CD8-positive, alpha-beta memory T cell (primary cell): ENCODE measurements at regions not wholly inside any gene's neighbourhood (a gene's known extent, or its start where the extent isn't known, plus 50 kb on each side); places are given as distances from the start of the nearest gene placed in this dataset.
"Not testable (repeated sequence)": the region's sequence is repeated elsewhere in the genome, so short reads cannot be mapped to it uniquely, and the experiment has no call there.

ENCODE experiments used
- CTCF ChIA-PET: fragments of 350-600 bp; sonication (Branson Sonifier 250); formaldehyde crosslinking; loops from one replicate; lab custom pipeline; 2021; ENCODE audit warnings: antibody characterized with exemption; lab: Charles Lee
- POLR2A ChIA-PET: fragments of 350-600 bp; sonication (Branson Sonifier 250); formaldehyde crosslinking; loops from one replicate; lab custom pipeline; 2021; ENCODE audit warnings: antibody characterized with exemption; lab: Charles Lee
- DNase-seq, 5 donors: peaks; one replicate each; pipeline versions ENCODE4 v3.0.0 to v3.0.0-alpha.2; 2020 to 2022; ENCODE audit warnings: mixed read lengths in 1 of 5
- H3K27ac ChIP-seq: one replicate; pipeline ENCODE4 v1.7.0; 2013; ENCODE audit warnings: low read depth, mild to moderate bottlenecking, low read length, moderate library complexity
- H3K27me3 ChIP-seq: 2 replicates; pipeline ENCODE4 v1.7.0; 2013; ENCODE audit warnings: low read length, mild to moderate bottlenecking; ENCODE audit not compliant: insufficient read depth, poor library complexity, severe bottlenecking
- H3K36me3 ChIP-seq: 2 replicates; pipeline ENCODE4 v1.7.0; 2013; ENCODE audit warnings: mild to moderate bottlenecking, low read length, moderate library complexity; ENCODE audit not compliant: insufficient read depth
- H3K4me1 ChIP-seq: 2 replicates; pipeline ENCODE4 v1.7.0; 2013; ENCODE audit warnings: mild to moderate bottlenecking, low read length, moderate library complexity; ENCODE audit not compliant: insufficient read depth
- H3K4me3 ChIP-seq: 2 replicates; pipeline ENCODE4 v1.7.0; 2013; ENCODE audit warnings: mild to moderate bottlenecking, low read length
- H3K9me3 ChIP-seq: 2 replicates; pipeline ENCODE4 v1.7.0; 2013; ENCODE audit warnings: mild to moderate bottlenecking, low read length
- H3K27ac Mint-ChIP-seq, 8 donors: one replicate each; pipeline ENCODE4 v1.8.0; 2020 to 2021; ENCODE audit warnings: mixed read lengths in 8 of 8, mild to moderate bottlenecking in 6 of 8, inconsistent platforms in 3 of 8, moderate library complexity in 3 of 8
- H3K27me3 Mint-ChIP-seq, 2 donors: one replicate each; pipeline ENCODE4 v1.8.0; 2020 to 2021; ENCODE audit warnings: mixed read lengths in 2 of 2, mild to moderate bottlenecking in 1 of 2, moderate library complexity in 1 of 2
- H3K36me3 Mint-ChIP-seq, 3 donors: one replicate each; pipeline ENCODE4 v1.8.0; 2020 to 2021; ENCODE audit warnings: mixed read lengths in 3 of 3, inconsistent platforms in 1 of 3, mild to moderate bottlenecking in 1 of 3
- H3K4me1 Mint-ChIP-seq, 3 donors: one replicate each; pipeline ENCODE4 v1.8.0; 2020 to 2021; ENCODE audit warnings: mixed read lengths in 3 of 3, inconsistent platforms in 1 of 3, mild to moderate bottlenecking in 1 of 3
- H3K4me3 Mint-ChIP-seq, 7 donors: one replicate each; pipeline ENCODE4 v1.8.0; 2020 to 2021; ENCODE audit warnings: mixed read lengths in 7 of 7, mild to moderate bottlenecking in 6 of 7, moderate library complexity in 4 of 7, inconsistent platforms in 2 of 7
- H3K9me3 Mint-ChIP-seq, 5 donors: one replicate each; pipeline ENCODE4 v1.8.0; 2020 to 2022; ENCODE audit warnings: mixed read lengths in 5 of 5, mild to moderate bottlenecking in 3 of 5, moderate library complexity in 2 of 5, inconsistent platforms in 1 of 5

DNA sequence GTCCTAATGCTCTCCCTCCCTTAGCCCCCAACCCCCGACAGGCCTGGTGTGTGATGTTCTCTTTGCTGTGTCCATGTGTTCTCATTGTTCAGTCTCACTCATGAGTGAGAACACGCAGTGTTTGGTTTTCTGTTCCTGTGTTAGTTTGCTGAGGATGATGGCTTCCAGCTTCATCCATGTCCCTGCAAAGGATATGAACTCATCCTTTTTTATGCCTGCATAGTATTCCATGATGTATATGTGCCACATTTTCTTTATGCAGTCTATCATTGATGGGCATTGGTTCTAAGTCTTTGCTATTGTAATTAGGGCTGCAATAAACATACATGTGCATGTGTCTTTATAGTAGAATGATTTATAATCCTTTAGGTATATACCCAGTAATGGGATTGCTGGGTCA lies 184.7 kb upstream of the AHR start:
- H3K9me3 Mint-ChIP-seq, POLR2A ChIA-PET, H3K36me3 ChIP-seq, H3K4me3 ChIP-seq, DNase-seq, H3K27me3 ChIP-seq, H3K36me3 Mint-ChIP-seq, H3K4me1 ChIP-seq, H3K27ac ChIP-seq, H3K9me3 ChIP-seq, H3K27me3 Mint-ChIP-seq, H3K4me3 Mint-ChIP-seq, H3K27ac Mint-ChIP-seq: not testable (repeated sequence)
- CTCF ChIA-PET: interaction anchor here (0.9 kb wide), 1 partner anchor 38 kb away, joined by 3 read pairs; no protein-coding TSS in a partner anchor
- peaks cover 5 to 15% (median 10%) of the 10 kb centered on the region in 3 donors for H3K4me1 Mint-ChIP-seq

DNA sequence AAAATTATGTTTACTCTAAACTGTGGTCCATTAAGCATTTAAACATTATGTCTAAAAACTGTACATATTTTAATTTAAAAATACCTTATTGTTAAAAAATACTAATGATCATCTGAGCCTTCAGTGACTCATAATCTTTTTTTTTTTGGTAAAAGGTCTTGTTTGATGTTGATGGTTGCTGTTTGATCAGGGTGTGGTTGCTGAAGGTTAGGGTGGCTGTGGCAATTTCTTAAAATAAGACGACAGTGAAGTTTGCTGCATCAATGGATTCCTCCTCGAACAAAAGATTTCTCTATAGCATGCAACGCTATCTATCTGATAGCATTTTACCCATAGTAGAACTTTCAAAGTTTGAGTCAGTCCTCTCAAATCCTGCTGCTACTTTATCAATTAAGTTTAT lies 180.0 kb upstream of the AHR start:
- Histone ChIP-seq H3K27ac (no peak overlapping the region), H3K4me3 (no peak overlapping the region), H3K27me3 (no peaks in the 10 kb centered on the region), H3K36me3 (no peaks in the 10 kb centered on the region), H3K9me3 (no peaks in the 10 kb centered on the region), H3K4me1 (peaks cover 5% of the 10 kb centered on the region)
- CTCF ChIA-PET: no interaction called here
- peaks cover 0 to 6% (median 0%) of the 10 kb centered on the region in 3 donors for H3K36me3 Mint-ChIP-seq
- H3K9me3 Mint-ChIP-seq: peaks cover 0 to 3% (median 0%) of the 10 kb centered on the region in 5 donors
- peaks cover 6 to 26% (median 22%) of the 10 kb centered on the region in 3 donors for H3K4me1 Mint-ChIP-seq
- no peak overlapping the region for H3K4me3 Mint-ChIP-seq
- peak in 2 of 5 donors; percentile 4 to 31 for DNase-seq
- POLR2A ChIA-PET: no interaction called here
- H3K27ac Mint-ChIP-seq: no peak overlapping the region
- peaks cover 1 to 5% of the 10 kb centered on the region in 2 donors for H3K27me3 Mint-ChIP-seq

DNA sequence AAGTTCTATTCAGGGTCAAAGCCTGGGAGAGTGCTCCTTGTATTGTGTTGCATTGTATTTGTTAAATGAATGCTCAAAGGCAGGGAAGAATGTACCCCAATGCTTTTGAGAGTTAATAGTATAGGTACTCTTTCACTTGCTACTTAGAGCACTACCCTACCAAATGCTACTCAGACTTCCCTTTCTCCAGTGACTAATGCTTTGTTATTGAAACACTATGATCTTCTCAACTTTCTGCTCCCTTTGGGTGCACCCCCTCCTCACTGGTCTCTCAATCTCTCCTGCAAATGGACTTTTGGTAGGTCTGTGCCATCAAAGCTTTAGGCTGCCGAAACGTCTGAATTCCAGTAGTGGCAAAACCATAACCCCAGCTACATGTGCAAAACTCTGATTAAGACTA lies 177.7 kb upstream of the AHR start:
- Mint-ChIP-seq H3K27me3 (peaks cover 1 to 5% of the 10 kb centered on the region in 2 donors), H3K9me3 (no peaks in the 10 kb centered on the region), H3K4me3 (no peak overlapping the region), H3K36me3 (no peaks in the 10 kb centered on the region), H3K27ac (no peak overlapping the region), H3K4me1 (peaks cover 6 to 27% (median 22%) of the 10 kb centered on the region in 3 donors)
- no peaks in the 10 kb centered on the region for H3K36me3 ChIP-seq
- no peak for DNase-seq
- ChIA-PET CTCF (no interaction called here), POLR2A (no interaction called here)
- peaks cover 5% of the 10 kb centered on the region for H3K4me1 ChIP-seq
- no peak overlapping the region for H3K4me3 ChIP-seq
- no peaks in the 10 kb centered on the region for H3K27me3 ChIP-seq
- H3K27ac ChIP-seq: no peak overlapping the region
- H3K9me3 ChIP-seq: no peaks in the 10 kb centered on the region

DNA sequence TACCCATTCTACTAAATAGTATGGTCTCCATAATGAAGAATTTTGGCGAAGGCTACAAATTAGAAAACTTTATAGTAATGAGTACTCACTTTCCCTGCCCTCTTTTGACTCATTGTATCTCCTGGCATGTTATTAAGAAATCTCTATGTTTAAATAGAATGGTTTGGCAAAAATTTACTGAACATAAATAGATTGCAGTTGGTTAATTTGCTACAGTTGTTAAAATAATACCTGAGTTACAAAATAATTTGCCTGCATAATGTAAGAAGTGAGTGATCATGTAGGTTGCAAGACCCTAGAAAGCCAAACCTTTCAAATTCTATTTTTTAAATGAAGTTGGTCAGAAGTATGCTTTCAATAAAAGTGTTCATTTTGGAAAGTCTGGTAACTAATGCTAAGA lies 176.8 kb upstream of the AHR start:
- Histone ChIP-seq H3K4me1 (peaks cover 5% of the 10 kb centered on the region), H3K27me3 (no peaks in the 10 kb centered on the region), H3K27ac (no peak overlapping the region), H3K36me3 (no peaks in the 10 kb centered on the region), H3K4me3 (no peak overlapping the region), H3K9me3 (no peaks in the 10 kb centered on the region)
- Mint-ChIP-seq H3K27me3 (peaks cover 1 to 5% of the 10 kb centered on the region in 2 donors), H3K27ac (no peak overlapping the region), H3K4me1 (peaks cover 6 to 37% (median 28%) of the 10 kb centered on the region in 3 donors), H3K4me3 (no peak overlapping the region), H3K9me3 (no peaks in the 10 kb centered on the region), H3K36me3 (no peaks in the 10 kb centered on the region)
- ChIA-PET POLR2A (no interaction called here), CTCF (no interaction called here)
- DNase-seq: no peak

DNA sequence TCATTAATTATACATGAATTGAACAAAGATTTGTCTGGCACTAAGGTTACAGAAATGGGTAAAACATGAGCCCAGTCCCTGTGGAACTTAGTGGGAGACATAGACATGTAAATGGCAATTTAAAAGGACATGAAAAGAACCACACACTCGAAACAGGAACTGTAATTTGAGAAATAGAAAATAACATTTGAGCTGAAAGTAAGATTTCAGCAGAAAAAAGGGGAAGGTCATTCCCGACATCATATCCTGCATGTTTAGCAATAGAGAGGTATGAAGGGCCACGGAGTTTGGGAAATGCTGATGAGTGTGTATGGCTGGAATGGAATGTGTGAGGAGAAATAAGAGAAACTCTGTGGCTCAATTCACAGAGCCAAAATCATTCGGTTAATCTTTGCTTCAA lies 175.4 kb upstream of the AHR start:
- ChIA-PET POLR2A (no interaction called here), CTCF (no interaction called here)
- H3K27ac ChIP-seq: no peak overlapping the region
- no peaks in the 10 kb centered on the region for H3K9me3 ChIP-seq
- peaks cover 1 to 5% of the 10 kb centered on the region in 2 donors for H3K27me3 Mint-ChIP-seq
- H3K27me3 ChIP-seq: no peaks in the 10 kb centered on the region
- DNase-seq: no peak
- H3K36me3 ChIP-seq: no peaks in the 10 kb centered on the region
- H3K9me3 Mint-ChIP-seq: no peaks in the 10 kb centered on the region
- H3K27ac Mint-ChIP-seq: no peak overlapping the region
- no peak overlapping the region for H3K4me3 Mint-ChIP-seq
- no peaks in the 10 kb centered on the region for H3K36me3 Mint-ChIP-seq
- peaks cover 5% of the 10 kb centered on the region for H3K4me1 ChIP-seq
- peaks cover 6 to 35% (median 21%) of the 10 kb centered on the region in 3 donors for H3K4me1 Mint-ChIP-seq
- H3K4me3 ChIP-seq: no peak overlapping the region

DNA sequence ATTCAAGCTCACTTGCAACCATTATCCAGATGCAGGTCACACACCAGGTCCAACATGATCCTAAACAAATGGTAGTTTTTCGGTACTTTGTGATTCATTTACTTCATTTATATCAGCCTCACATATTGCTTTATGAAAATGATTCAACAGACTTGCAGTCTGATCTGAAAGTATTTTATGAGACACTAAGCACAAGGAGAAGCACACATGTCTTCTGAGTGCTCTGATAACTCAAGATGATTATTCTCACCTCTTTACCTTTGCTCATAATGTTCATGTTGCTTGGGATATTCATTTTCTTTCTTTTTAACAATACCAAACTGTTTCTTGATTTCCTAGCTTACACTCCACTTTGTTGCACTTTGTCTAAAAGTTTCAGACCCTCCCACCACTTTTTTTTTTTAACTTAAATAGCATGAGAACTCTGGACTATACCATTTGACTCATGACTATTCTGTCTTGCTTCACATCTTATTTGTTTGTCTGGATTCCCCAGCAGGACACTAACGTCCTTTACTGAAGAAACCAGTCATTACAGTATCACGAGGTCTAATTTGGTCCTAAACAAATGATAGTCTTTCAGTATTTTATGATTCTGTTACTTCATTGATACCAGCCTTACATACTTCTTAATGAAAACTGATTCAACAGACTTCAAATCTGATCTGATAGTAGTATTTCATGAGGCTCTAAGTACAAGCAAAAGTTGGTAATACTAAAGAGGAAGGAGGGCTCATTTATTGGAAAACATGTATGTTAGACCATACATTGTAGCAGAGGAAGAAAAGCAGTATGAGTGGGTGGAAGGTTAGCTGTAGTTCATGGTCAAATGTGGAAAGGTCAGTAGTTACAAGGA lies 171.8 kb upstream of the AHR start:
- CTCF ChIA-PET: no interaction called here
- H3K27me3 Mint-ChIP-seq: no peaks in the 10 kb centered on the region

DNA sequence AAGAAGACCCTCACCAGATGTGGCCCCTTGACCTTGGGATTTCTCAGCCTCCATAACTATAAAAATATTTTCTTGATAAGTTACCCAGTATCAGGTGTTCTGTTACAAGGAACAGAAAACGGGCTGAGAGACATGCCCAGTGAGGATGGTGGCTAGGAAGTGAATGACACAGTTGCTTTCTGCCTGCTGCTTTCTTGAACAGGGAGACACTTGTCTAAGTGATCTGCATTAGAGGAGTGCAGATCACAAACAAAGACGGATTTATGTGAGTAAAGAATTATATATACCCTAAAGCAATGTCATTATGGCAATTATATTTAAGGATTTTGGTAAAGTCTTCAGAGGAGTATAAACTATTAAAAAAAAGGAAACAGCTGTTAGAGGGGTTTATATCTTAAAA lies 169.2 kb upstream of the AHR start:
- Mint-ChIP-seq H3K27me3 (no peaks in the 10 kb centered on the region), H3K4me3 (no peak overlapping the region), H3K9me3 (no peaks in the 10 kb centered on the region), H3K36me3 (peaks cover 0 to 2% (median 0%) of the 10 kb centered on the region in 3 donors), H3K27ac (no peak overlapping the region), H3K4me1 (peaks cover 2 to 22% (median 13%) of the 10 kb centered on the region in 3 donors)
- Histone ChIP-seq H3K9me3 (no peaks in the 10 kb centered on the region), H3K36me3 (no peaks in the 10 kb centered on the region), H3K4me1 (no peaks in the 10 kb centered on the region), H3K4me3 (no peak overlapping the region), H3K27ac (no peak overlapping the region), H3K27me3 (no peaks in the 10 kb centered on the region)
- ChIA-PET CTCF (no interaction called here), POLR2A (no interaction called here)
- DNase-seq: no peak

More for the DNA sequence above, 171.8 kb upstream of the AHR start:
- DNase-seq: no peak
- no peak overlapping the region for H3K4me3 Mint-ChIP-seq
- Histone ChIP-seq H3K4me3 (no peak overlapping the region), H3K27ac (no peak overlapping the region), H3K4me1 (no peaks in the 10 kb centered on the region), H3K9me3 (no peaks in the 10 kb centered on the region), H3K27me3 (no peaks in the 10 kb centered on the region), H3K36me3 (no peaks in the 10 kb centered on the region)
- peak overlapping the region in 1 of 8 donors; percentile 19 for H3K27ac Mint-ChIP-seq
- H3K9me3 Mint-ChIP-seq: no peaks in the 10 kb centered on the region
- peaks cover 2 to 25% (median 13%) of the 10 kb centered on the region in 3 donors for H3K4me1 Mint-ChIP-seq
- POLR2A ChIA-PET: no interaction called here
- no peaks in the 10 kb centered on the region for H3K36me3 Mint-ChIP-seq

DNA sequence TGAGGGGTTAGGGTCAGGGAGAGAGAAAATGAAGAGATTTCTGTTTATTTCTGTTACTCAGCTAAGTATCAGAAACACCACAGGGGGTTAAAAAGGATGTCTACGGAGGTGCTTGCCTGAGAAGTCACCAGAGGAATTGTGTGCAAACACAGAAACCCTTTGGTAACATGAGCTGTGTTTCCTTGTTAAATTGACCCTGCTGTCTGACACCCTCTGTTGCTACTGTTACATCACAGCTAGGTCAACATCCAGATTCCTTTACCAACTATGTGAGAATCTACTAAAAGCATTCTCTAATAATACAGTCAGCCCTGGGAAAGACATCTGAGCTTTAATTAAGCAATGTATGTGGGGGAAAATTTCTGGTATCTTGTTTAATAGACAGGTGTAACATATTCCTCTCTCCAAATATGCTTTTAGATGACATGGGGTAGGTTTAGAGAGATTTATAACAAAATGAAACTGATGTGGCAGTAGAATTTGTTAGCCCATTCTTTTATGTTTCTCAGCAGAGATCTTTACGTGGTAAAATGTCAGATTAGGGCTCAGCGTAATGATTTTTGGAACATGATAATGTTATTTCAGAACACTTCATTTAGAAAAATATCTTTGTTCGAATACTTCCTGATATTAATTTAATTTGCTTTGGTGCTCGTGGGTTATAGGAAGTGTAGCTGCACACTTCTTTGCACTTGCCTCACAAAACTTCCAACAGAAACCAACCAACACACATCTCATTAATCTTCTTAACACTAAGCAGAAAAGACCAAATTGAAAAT lies 168.0 kb upstream of the AHR start:
- Mint-ChIP-seq H3K4me1 (peaks cover 5 to 34% (median 19%) of the 10 kb centered on the region in 3 donors), H3K27me3 (no peaks in the 10 kb centered on the region), H3K9me3 (no peaks in the 10 kb centered on the region), H3K36me3 (peaks cover 0 to 2% (median 0%) of the 10 kb centered on the region in 3 donors), H3K4me3 (peak overlapping the region in 1 of 7 donors; percentile 10), H3K27ac (no peak overlapping the region)
- Histone ChIP-seq H3K9me3 (no peaks in the 10 kb centered on the region), H3K4me3 (no peak overlapping the region), H3K27ac (no peak overlapping the region), H3K36me3 (no peaks in the 10 kb centered on the region), H3K4me1 (no peaks in the 10 kb centered on the region), H3K27me3 (no peaks in the 10 kb centered on the region)
- POLR2A ChIA-PET: no interaction called here
- CTCF ChIA-PET: no interaction called here
- DNase-seq: no peak
